ENCODE measurements at regions not wholly inside any gene's neighbourhood (a gene's known extent, or its start where the extent isn't known, plus 50 kb on each side); places are given as distances from the start of the nearest gene placed in this dataset.

- Mint-ChIP-seq H3K36me3 (ENCODE audit: insufficient read depth, unreplicated experiment) (no peaks in the 10 kb centered on the region), H3K4me3 (ENCODE audit: low read depth, unreplicated experiment) (no peak overlapping the region), H3K27ac (ENCODE audit: unreplicated experiment) (no peak overlapping the region), H3K4me1 (ENCODE audit: low read depth, unreplicated experiment) (peaks cover 12% of the 10 kb centered on the region), H3K9me3 (ENCODE audit: low read depth, unreplicated experiment) (no peaks in the 10 kb centered on the region), H3K27me3 (ENCODE audit: unreplicated experiment) (no peaks in the 10 kb centered on the region)
- intact Hi-C loops (cut with micrococcal nuclease; ENCODE audit: unreplicated experiment): no loop called here
- TF ChIP-seq CTCF (IDR thresholded peaks at IDR 0.05; ENCODE audit: unreplicated experiment): no peak
- CTCF ChIA-PET: interaction anchor here (1.0 kb wide), 1 partner anchor 47 kb away, joined by 3 read pairs; no protein-coding TSS in a partner anchor
- DNase-seq: no peak
- no TSS peak for BruUV-seq (replicated peaks)
Observed at GRCh38 chr16:14020141-14020540, 51.0 kb upstream of the MRTFB start.

Data from Calu3 (cell line).